ENCODE measurements at regions not wholly inside any gene's neighbourhood (a gene's known extent, or its start where the extent isn't known, plus 50 kb on each side); places are given as distances from the start of the nearest gene placed in this dataset.

- no peaks in the 10 kb centered on the region for H3K4me1 Mint-ChIP-seq
- H3K9me3 Mint-ChIP-seq: peaks cover 14% of the 10 kb centered on the region
- no peak overlapping the region for H3K4me3 Mint-ChIP-seq
- no peak for ATAC-seq (replicated peaks; ENCODE audit: extremely low read depth, poor library complexity, severe bottlenecking)
- DNase-seq (ENCODE audit: low spot score in 2 of 2): no peak
- H3K27me3 Mint-ChIP-seq: no peaks in the 10 kb centered on the region
- no peak overlapping the region for H3K27ac Mint-ChIP-seq (ENCODE audit: low read depth)
- no peaks in the 10 kb centered on the region for H3K36me3 Mint-ChIP-seq (ENCODE audit: insufficient read depth)
Measured at GRCh38 chr4:157607996-157608395, 387.5 kb downstream of the GRIA2 start.

- no peak for DNase-seq (ENCODE audit: low spot score in 2 of 2)
- no peaks in the 10 kb centered on the region for H3K4me1 Mint-ChIP-seq
- no peak overlapping the region for H3K27ac Mint-ChIP-seq (ENCODE audit: low read depth)
- no peak for ATAC-seq (replicated peaks; ENCODE audit: extremely low read depth, poor library complexity, severe bottlenecking)
- H3K4me3 Mint-ChIP-seq: no peak overlapping the region
- H3K27me3 Mint-ChIP-seq: no peaks in the 10 kb centered on the region
- no peaks in the 10 kb centered on the region for H3K36me3 Mint-ChIP-seq (ENCODE audit: insufficient read depth)
- H3K9me3 Mint-ChIP-seq: peaks cover 21% of the 10 kb centered on the region
Measured at GRCh38 chr4:157600583-157600982, 380.1 kb downstream of the GRIA2 start.

GRCh38 chr4:157591245-157591644 lies 370.7 kb downstream of the GRIA2 start:
- Mint-ChIP-seq H3K9me3 (peaks cover 12% of the 10 kb centered on the region), H3K27me3 (no peaks in the 10 kb centered on the region), H3K27ac (ENCODE audit: low read depth) (no peak overlapping the region), H3K36me3 (ENCODE audit: insufficient read depth) (no peaks in the 10 kb centered on the region), H3K4me1 (no peaks in the 10 kb centered on the region), H3K4me3 (no peak overlapping the region)
- ATAC-seq (replicated peaks; ENCODE audit: extremely low read depth, poor library complexity, severe bottlenecking) (no peak), DNase-seq (ENCODE audit: low spot score in 2 of 2) (no peak)

- H3K36me3 Mint-ChIP-seq (ENCODE audit: insufficient read depth): no peaks in the 10 kb centered on the region
- H3K27me3 Mint-ChIP-seq: no peaks in the 10 kb centered on the region
- H3K27ac Mint-ChIP-seq (ENCODE audit: low read depth): no peak overlapping the region
- no peak overlapping the region for H3K4me3 Mint-ChIP-seq
- DNase-seq (ENCODE audit: low spot score in 2 of 2) (no peak), ATAC-seq (replicated peaks; ENCODE audit: extremely low read depth, poor library complexity, severe bottlenecking) (no peak)
- no peaks in the 10 kb centered on the region for H3K4me1 Mint-ChIP-seq
- peaks cover 11% of the 10 kb centered on the region for H3K9me3 Mint-ChIP-seq
Measured at GRCh38 chr4:157590679-157591078, 370.2 kb downstream of the GRIA2 start.

GRCh38 chr4:157587681-157588423 lies 367.3 kb downstream of the GRIA2 start:
- no peak for ATAC-seq (replicated peaks; ENCODE audit: extremely low read depth, poor library complexity, severe bottlenecking)
- H3K36me3 Mint-ChIP-seq (ENCODE audit: insufficient read depth): no peaks in the 10 kb centered on the region
- no peaks in the 10 kb centered on the region for H3K27me3 Mint-ChIP-seq
- no peak for DNase-seq (ENCODE audit: low spot score in 2 of 2)
- H3K9me3 Mint-ChIP-seq: peaks cover 6% of the 10 kb centered on the region
- H3K4me1 Mint-ChIP-seq: no peaks in the 10 kb centered on the region
- H3K27ac Mint-ChIP-seq (ENCODE audit: low read depth): no peak overlapping the region
- no peak overlapping the region for H3K4me3 Mint-ChIP-seq

- H3K27ac Mint-ChIP-seq (ENCODE audit: low read depth): no peak overlapping the region
- ATAC-seq (replicated peaks; ENCODE audit: extremely low read depth, poor library complexity, severe bottlenecking) (no peak), DNase-seq (ENCODE audit: low spot score in 2 of 2) (no peak)
- H3K27me3 Mint-ChIP-seq: no peaks in the 10 kb centered on the region
- no peak overlapping the region for H3K4me3 Mint-ChIP-seq
- no peaks in the 10 kb centered on the region for H3K36me3 Mint-ChIP-seq (ENCODE audit: insufficient read depth)
- peaks cover 12% of the 10 kb centered on the region for H3K9me3 Mint-ChIP-seq
- H3K4me1 Mint-ChIP-seq: no peaks in the 10 kb centered on the region
Measured at GRCh38 chr4:157582141-157582540, 361.6 kb downstream of the GRIA2 start.

GRCh38 chr4:157576671-157577217 lies 356.2 kb downstream of the GRIA2 start:
- ATAC-seq (replicated peaks; ENCODE audit: extremely low read depth, poor library complexity, severe bottlenecking) (no peak), DNase-seq (ENCODE audit: low spot score in 2 of 2) (no peak)
- no peak overlapping the region for H3K4me3 Mint-ChIP-seq
- H3K9me3 Mint-ChIP-seq: peaks cover 13% of the 10 kb centered on the region
- no peak overlapping the region for H3K27ac Mint-ChIP-seq (ENCODE audit: low read depth)
- no peaks in the 10 kb centered on the region for H3K27me3 Mint-ChIP-seq
- H3K36me3 Mint-ChIP-seq (ENCODE audit: insufficient read depth): peaks cover 1% of the 10 kb centered on the region
- H3K4me1 Mint-ChIP-seq: no peaks in the 10 kb centered on the region

- ATAC-seq (replicated peaks; ENCODE audit: extremely low read depth, poor library complexity, severe bottlenecking) (no peak), DNase-seq (ENCODE audit: low spot score in 2 of 2) (no peak)
- Mint-ChIP-seq H3K9me3 (peaks cover 12% of the 10 kb centered on the region), H3K4me1 (no peaks in the 10 kb centered on the region), H3K27ac (ENCODE audit: low read depth) (no peak overlapping the region), H3K4me3 (no peak overlapping the region), H3K36me3 (ENCODE audit: insufficient read depth) (peaks cover 1% of the 10 kb centered on the region), H3K27me3 (no peaks in the 10 kb centered on the region)
Measured at GRCh38 chr4:157575339-157575738, 354.8 kb downstream of the GRIA2 start.

- ATAC-seq (replicated peaks; ENCODE audit: extremely low read depth, poor library complexity, severe bottlenecking) (no peak), DNase-seq (ENCODE audit: low spot score in 2 of 2) (no peak)
- Mint-ChIP-seq H3K36me3 (ENCODE audit: insufficient read depth) (peaks cover 1% of the 10 kb centered on the region), H3K4me1 (no peaks in the 10 kb centered on the region), H3K4me3 (no peak overlapping the region), H3K27me3 (no peaks in the 10 kb centered on the region), H3K9me3 (peaks cover 7% of the 10 kb centered on the region), H3K27ac (ENCODE audit: low read depth) (no peak overlapping the region)
Measured at GRCh38 chr4:157574606-157575005, 354.1 kb downstream of the GRIA2 start.

GRCh38 chr4:157572951-157573350 lies 352.4 kb downstream of the GRIA2 start:
- H3K27ac Mint-ChIP-seq (ENCODE audit: low read depth): no peak overlapping the region
- DNase-seq (ENCODE audit: low spot score in 2 of 2) (no peak), ATAC-seq (replicated peaks; ENCODE audit: extremely low read depth, poor library complexity, severe bottlenecking) (no peak)
- H3K4me3 Mint-ChIP-seq: no peak overlapping the region
- H3K27me3 Mint-ChIP-seq: no peaks in the 10 kb centered on the region
- H3K36me3 Mint-ChIP-seq (ENCODE audit: insufficient read depth): peaks cover 1% of the 10 kb centered on the region
- peaks cover 7% of the 10 kb centered on the region for H3K9me3 Mint-ChIP-seq
- no peaks in the 10 kb centered on the region for H3K4me1 Mint-ChIP-seq

GRCh38 chr4:157572284-157572683 lies 351.8 kb downstream of the GRIA2 start:
- ATAC-seq (replicated peaks; ENCODE audit: extremely low read depth, poor library complexity, severe bottlenecking) (no peak), DNase-seq (ENCODE audit: low spot score in 2 of 2) (no peak)
- H3K27me3 Mint-ChIP-seq: no peaks in the 10 kb centered on the region
- no peak overlapping the region for H3K27ac Mint-ChIP-seq (ENCODE audit: low read depth)
- peaks cover 1% of the 10 kb centered on the region for H3K36me3 Mint-ChIP-seq (ENCODE audit: insufficient read depth)
- H3K9me3 Mint-ChIP-seq: peaks cover 7% of the 10 kb centered on the region
- no peaks in the 10 kb centered on the region for H3K4me1 Mint-ChIP-seq
- H3K4me3 Mint-ChIP-seq: no peak overlapping the region

GRCh38 chr4:157564771-157565170 lies 344.2 kb downstream of the GRIA2 start:
- Mint-ChIP-seq H3K27me3 (no peaks in the 10 kb centered on the region), H3K27ac (ENCODE audit: low read depth) (no peak overlapping the region), H3K9me3 (peaks cover 6% of the 10 kb centered on the region), H3K4me1 (no peaks in the 10 kb centered on the region), H3K4me3 (no peak overlapping the region), H3K36me3 (ENCODE audit: insufficient read depth) (no peaks in the 10 kb centered on the region)
- ATAC-seq (replicated peaks; ENCODE audit: extremely low read depth, poor library complexity, severe bottlenecking) (no peak), DNase-seq (ENCODE audit: low spot score in 2 of 2) (no peak)

- Mint-ChIP-seq H3K4me1 (no peaks in the 10 kb centered on the region), H3K4me3 (no peak overlapping the region), H3K36me3 (ENCODE audit: insufficient read depth) (no peaks in the 10 kb centered on the region), H3K9me3 (peaks cover 6% of the 10 kb centered on the region), H3K27me3 (no peaks in the 10 kb centered on the region), H3K27ac (ENCODE audit: low read depth) (no peak overlapping the region)
- DNase-seq (ENCODE audit: low spot score in 2 of 2): no peak
- no peak for ATAC-seq (replicated peaks; ENCODE audit: extremely low read depth, poor library complexity, severe bottlenecking)
Measured at GRCh38 chr4:157564218-157564617, 343.7 kb downstream of the GRIA2 start.

Measured in central memory CD8-positive, alpha-beta T cell (primary cell).